OCI-LY7 (cell line): ENCODE measurements at regions not wholly inside any gene's neighbourhood (a gene's known extent, or its start where the extent isn't known, plus 50 kb on each side); places are given as distances from the start of the nearest gene placed in this dataset.

Source experiments
- BruUV-seq: library from RNA; stranded (reverse); fragments of 400-500 nt; replicated peaks from 2 replicates; lab custom pipeline; 2021; lab: Mats Ljungman, UMichigan
- CTCF ChIA-PET: fragments of 300-600 bp; sonication (Branson Sonifier 250); formaldehyde crosslinking; loops from one replicate; lab custom pipeline; 2022; ENCODE audit warnings: antibody characterized with exemption; ENCODE audit not compliant: unreplicated experiment; lab: Charles Lee
- POLR2A ChIA-PET: fragments of 300-600 bp; sonication (Branson Sonifier 250); formaldehyde crosslinking; loops from one replicate; lab custom pipeline; 2022; ENCODE audit warnings: antibody characterized with exemption; lab: Charles Lee
- DNase-seq: peaks from one replicate; pipeline ENCODE4 v3.0.0-alpha.2; 2015; ENCODE audit warnings: low spot score
- H2AFZ ChIP-seq: fragments of 200-600 bp; sonication (generic), shearing (Covaris generic); 2 replicates; pipeline ENCODE4 v1.6.1; 2014; ENCODE audit warnings: mild to moderate bottlenecking, antibody characterized with exemption, low read length, moderate library complexity
- H3K27ac ChIP-seq: fragments of 200-600 bp; sonication (generic); 2 replicates; pipeline ENCODE4 v1.5.1; 2014; ENCODE audit warnings: mixed run types, low read depth, mild to moderate bottlenecking, moderate library complexity, low read length, inconsistent platforms; ENCODE audit not compliant: poor library complexity, severe bottlenecking
- H3K36me3 ChIP-seq: fragments of 200-600 bp; sonication (generic); 2 replicates; pipeline ENCODE4 v1.6.1; 2014; ENCODE audit warnings: mild to moderate bottlenecking, antibody characterized with exemption, low read length, moderate library complexity, mixed read lengths; ENCODE audit not compliant: insufficient read depth
- H3K4me1 ChIP-seq: fragments of 200-600 bp; sonication (generic); 2 replicates; pipeline ENCODE4 v1.5.1; 2014; ENCODE audit warnings: mild to moderate bottlenecking, low read length; ENCODE audit not compliant: insufficient read depth, poor library complexity, severe bottlenecking
- H3K4me2 ChIP-seq: fragments of 200-600 bp; sonication (generic); 2 replicates; pipeline ENCODE4 v1.6.1; 2014; ENCODE audit warnings: mild to moderate bottlenecking, low read length
- H3K4me3 ChIP-seq: fragments of 200-600 bp; sonication (generic); 2 replicates; pipeline ENCODE4 v1.5.1; 2014; ENCODE audit warnings: mild to moderate bottlenecking, low read depth, low read length; ENCODE audit not compliant: poor library complexity, severe bottlenecking
- H3K79me2 ChIP-seq: fragments of 200-600 bp; sonication (generic); 2 replicates; pipeline ENCODE4 v1.6.1; 2016; ENCODE audit warnings: low read depth, mild to moderate bottlenecking, low read length, moderate library complexity, mixed read lengths; ENCODE audit not compliant: insufficient read depth
- H3K9me2 ChIP-seq: fragments of 200-600 bp; sonication (generic); 2 replicates; pipeline ENCODE4 v1.6.1; 2016; ENCODE audit warnings: mild to moderate bottlenecking, low read length, mixed read lengths; ENCODE audit not compliant: insufficient read depth
- H3K9me3 ChIP-seq: fragments of 200-600 bp; sonication (generic); 2 replicates; pipeline ENCODE4 v1.6.1; 2014; ENCODE audit warnings: mild to moderate bottlenecking, mixed run types, low read length, mixed read lengths
- H4K20me1 ChIP-seq: fragments of 200-600 bp; sonication (generic); 2 replicates; pipeline ENCODE4 v1.6.1; 2014; ENCODE audit warnings: mild to moderate bottlenecking, antibody characterized with exemption, low read length, moderate library complexity, mixed read lengths; ENCODE audit not compliant: insufficient read depth
- EZH2phosphoT487 ChIP-seq: fragments of 200-600 bp; sonication (generic); IDR thresholded peaks from 2 replicates; pipeline ENCODE4 v1.6.1; 2018; ENCODE audit warnings: low read depth, borderline replicate concordance, mild to moderate bottlenecking, mixed run types, antibody characterized with exemption, low read length, moderate library complexity, mixed read lengths
- intact Hi-C: fragments of 100-400 bp; cut with micrococcal nuclease; formaldehyde crosslinking; loops from one replicate; pipeline ENCODE4 v1.10.0; 2022; ENCODE audit not compliant: unreplicated experiment
- TF ChIP-seq, protein P1 (sequence below): fragments of 200-600 bp; sonication (generic); conservative IDR thresholded peaks from 2 replicates; pipeline ENCODE4 v1.5.1; 2014; ENCODE audit warnings: mild to moderate bottlenecking, antibody characterized with exemption, low read length, moderate library complexity, mixed read lengths

DNA sequence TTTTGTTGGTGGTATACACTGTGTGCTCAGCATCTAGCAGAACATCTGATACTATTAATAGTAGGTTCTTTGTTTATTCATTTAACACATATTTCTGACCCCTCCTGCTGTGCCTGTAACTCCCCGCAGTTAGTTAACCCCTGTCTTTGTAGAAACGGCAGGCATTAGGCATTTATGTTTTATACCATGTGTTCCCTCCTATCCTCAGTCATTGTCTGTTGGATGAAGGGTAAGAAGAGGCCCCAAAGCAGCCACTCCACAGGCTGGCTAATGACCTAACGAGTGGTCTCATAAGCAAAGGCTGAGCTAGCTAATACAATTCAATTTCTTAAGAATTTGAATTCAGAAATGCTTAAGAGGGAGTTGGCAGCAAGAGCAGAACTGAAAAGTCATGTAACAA, 170.8 kb downstream of the TMX1 start:
- POLR2A ChIA-PET: no interaction called here
- CTCF ChIA-PET: no interaction called here
- Histone ChIP-seq H3K79me2 (no peaks in the 10 kb centered on the region), H3K27ac (no peak overlapping the region), H3K9me2 (no peaks in the 10 kb centered on the region), H2AFZ (no peak overlapping the region), H3K4me1 (no peaks in the 10 kb centered on the region), H3K4me3 (no peak overlapping the region), H3K36me3 (no peaks in the 10 kb centered on the region), H3K4me2 (no peak overlapping the region), H3K9me3 (no peaks in the 10 kb centered on the region), H4K20me1 (no peaks in the 10 kb centered on the region)
- intact Hi-C loops: no loop called here
- no peak for TF ChIP-seq EZH2phosphoT487
- TF ChIP-seq, protein P1, sequence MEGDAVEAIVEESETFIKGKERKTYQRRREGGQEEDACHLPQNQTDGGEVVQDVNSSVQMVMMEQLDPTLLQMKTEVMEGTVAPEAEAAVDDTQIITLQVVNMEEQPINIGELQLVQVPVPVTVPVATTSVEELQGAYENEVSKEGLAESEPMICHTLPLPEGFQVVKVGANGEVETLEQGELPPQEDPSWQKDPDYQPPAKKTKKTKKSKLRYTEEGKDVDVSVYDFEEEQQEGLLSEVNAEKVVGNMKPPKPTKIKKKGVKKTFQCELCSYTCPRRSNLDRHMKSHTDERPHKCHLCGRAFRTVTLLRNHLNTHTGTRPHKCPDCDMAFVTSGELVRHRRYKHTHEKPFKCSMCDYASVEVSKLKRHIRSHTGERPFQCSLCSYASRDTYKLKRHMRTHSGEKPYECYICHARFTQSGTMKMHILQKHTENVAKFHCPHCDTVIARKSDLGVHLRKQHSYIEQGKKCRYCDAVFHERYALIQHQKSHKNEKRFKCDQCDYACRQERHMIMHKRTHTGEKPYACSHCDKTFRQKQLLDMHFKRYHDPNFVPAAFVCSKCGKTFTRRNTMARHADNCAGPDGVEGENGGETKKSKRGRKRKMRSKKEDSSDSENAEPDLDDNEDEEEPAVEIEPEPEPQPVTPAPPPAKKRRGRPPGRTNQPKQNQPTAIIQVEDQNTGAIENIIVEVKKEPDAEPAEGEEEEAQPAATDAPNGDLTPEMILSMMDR: no peak
- DNase-seq: no peak
- no TSS peak for BruUV-seq

DNA sequence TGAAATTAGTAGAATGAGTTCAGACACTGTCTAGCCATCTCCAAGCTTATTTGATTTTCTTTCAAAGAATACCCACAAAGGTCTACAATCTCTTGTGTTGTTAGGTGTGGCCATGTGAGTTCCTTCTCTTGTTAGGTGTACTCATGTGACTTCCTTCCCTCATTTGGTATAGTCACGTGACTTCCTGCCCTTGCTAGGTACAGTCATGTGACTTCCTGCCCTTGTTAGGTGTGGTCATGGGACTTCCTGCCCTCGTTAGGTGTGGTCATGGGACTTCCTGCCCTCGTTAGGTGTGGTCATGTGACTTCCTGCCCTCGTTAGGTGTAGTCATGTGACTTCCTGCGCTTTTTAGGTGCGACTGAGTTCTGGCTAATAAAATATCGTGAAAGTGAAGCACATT, 179.6 kb downstream of the TMX1 start:
- no peak overlapping the region for H3K4me3 ChIP-seq
- no peaks in the 10 kb centered on the region for H3K9me2 ChIP-seq
- POLR2A ChIA-PET: no interaction called here
- no peaks in the 10 kb centered on the region for H3K79me2 ChIP-seq
- H3K4me2 ChIP-seq: no peak overlapping the region
- CTCF ChIA-PET: interaction anchor here (0.6 kb wide), 1 partner anchor 555 kb away, joined by 3 read pairs; no protein-coding TSS in a partner anchor
- no TSS peak for BruUV-seq
- H3K36me3 ChIP-seq: no peaks in the 10 kb centered on the region
- no peak for TF ChIP-seq EZH2phosphoT487
- TF ChIP-seq, protein P1: no peak
- peak overlapping the region; percentile 31 for H2AFZ ChIP-seq
- peak; percentile 59 for DNase-seq
- intact Hi-C loops: no loop called here
- peaks cover 13% of the 10 kb centered on the region; the same call in 1 of the 2 replicates for H3K9me3 ChIP-seq
- H3K4me1 ChIP-seq: no peaks in the 10 kb centered on the region
- no peak overlapping the region for H3K27ac ChIP-seq
- H4K20me1 ChIP-seq: no peaks in the 10 kb centered on the region

DNA sequence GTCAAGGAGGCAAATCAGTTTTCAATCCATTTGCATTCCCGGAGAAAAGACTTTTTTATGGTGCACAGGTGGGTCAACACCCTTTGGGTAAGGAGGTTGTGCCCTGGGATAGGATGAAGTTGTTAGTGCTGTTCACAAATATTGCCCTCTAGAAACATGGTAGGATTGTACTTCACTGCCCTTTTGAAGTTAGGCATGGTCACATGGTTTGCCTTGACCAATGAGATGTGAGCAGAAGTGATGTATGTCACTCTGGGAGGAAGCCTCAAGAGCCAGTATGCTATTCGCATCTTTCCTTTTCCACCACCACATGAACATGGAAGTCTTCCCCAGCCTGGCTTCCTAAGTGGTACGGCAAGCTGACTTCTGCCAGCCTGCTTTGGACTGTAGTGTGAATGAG, 182.7 kb downstream of the TMX1 start:
- no peak overlapping the region for H2AFZ ChIP-seq
- H4K20me1 ChIP-seq: no peaks in the 10 kb centered on the region
- H3K27ac ChIP-seq: no peak overlapping the region
- H3K4me3 ChIP-seq: no peak overlapping the region
- no TSS peak for BruUV-seq
- no peaks in the 10 kb centered on the region for H3K9me2 ChIP-seq
- peaks cover 13% of the 10 kb centered on the region; the same call in 1 of the 2 replicates for H3K9me3 ChIP-seq
- TF ChIP-seq EZH2phosphoT487: no peak
- no peaks in the 10 kb centered on the region for H3K4me1 ChIP-seq
- intact Hi-C loops: no loop called here
- no peaks in the 10 kb centered on the region for H3K36me3 ChIP-seq
- POLR2A ChIA-PET: no interaction called here
- no peak for DNase-seq
- no peak overlapping the region for H3K4me2 ChIP-seq
- CTCF ChIA-PET: no interaction called here
- H3K79me2 ChIP-seq: no peaks in the 10 kb centered on the region
